Fibroblast of pulmonary artery (primary cell): ENCODE measurements at regions not wholly inside any gene's neighbourhood (a gene's known extent, or its start where the extent isn't known, plus 50 kb on each side); places are given as distances from the start of the nearest gene placed in this dataset.

Experiments used
- DNase-seq: peaks from one replicate; pipeline ENCODE4 v3.0.0-alpha.2; 2010; ENCODE audit warnings: low read depth
- H3K4me3 ChIP-seq: replicated peaks from 2 replicates; pipeline ENCODE4 v1.5.1; 2011; ENCODE audit warnings: low read depth, mild to moderate bottlenecking, control low read depth, low read length, moderate library complexity
- TF ChIP-seq, protein P1 (sequence below): IDR thresholded peaks from 2 replicates; pipeline ENCODE4 v1.5.1; 2011; ENCODE audit warnings: mild to moderate bottlenecking, control low read depth, low read length, inconsistent platforms; ENCODE audit errors: missing control alignments

DNA sequence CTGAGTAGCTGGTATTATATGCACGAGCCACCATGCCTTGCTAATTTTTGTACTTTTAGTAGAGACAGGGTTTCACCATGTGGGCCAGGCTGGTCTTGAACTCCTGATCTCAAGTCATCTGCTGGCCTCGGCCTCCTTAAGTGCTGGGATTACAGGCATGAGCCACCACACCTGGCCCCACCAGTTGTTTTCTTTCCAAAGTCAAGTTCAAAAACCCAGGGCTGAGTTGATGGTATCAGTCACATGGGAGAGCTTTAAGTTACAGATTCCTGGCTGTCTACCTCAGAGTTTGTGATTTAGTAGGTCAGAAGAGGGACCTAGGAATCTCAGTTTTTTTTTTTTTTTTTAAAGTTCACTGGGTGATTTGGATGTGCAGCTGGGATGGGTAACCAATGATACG lies 107.7 kb downstream of the SCP2D1 start:
- no peak for DNase-seq
- H3K4me3 ChIP-seq: no peak overlapping the region
- TF ChIP-seq, protein P1, sequence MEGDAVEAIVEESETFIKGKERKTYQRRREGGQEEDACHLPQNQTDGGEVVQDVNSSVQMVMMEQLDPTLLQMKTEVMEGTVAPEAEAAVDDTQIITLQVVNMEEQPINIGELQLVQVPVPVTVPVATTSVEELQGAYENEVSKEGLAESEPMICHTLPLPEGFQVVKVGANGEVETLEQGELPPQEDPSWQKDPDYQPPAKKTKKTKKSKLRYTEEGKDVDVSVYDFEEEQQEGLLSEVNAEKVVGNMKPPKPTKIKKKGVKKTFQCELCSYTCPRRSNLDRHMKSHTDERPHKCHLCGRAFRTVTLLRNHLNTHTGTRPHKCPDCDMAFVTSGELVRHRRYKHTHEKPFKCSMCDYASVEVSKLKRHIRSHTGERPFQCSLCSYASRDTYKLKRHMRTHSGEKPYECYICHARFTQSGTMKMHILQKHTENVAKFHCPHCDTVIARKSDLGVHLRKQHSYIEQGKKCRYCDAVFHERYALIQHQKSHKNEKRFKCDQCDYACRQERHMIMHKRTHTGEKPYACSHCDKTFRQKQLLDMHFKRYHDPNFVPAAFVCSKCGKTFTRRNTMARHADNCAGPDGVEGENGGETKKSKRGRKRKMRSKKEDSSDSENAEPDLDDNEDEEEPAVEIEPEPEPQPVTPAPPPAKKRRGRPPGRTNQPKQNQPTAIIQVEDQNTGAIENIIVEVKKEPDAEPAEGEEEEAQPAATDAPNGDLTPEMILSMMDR: no peak

DNA sequence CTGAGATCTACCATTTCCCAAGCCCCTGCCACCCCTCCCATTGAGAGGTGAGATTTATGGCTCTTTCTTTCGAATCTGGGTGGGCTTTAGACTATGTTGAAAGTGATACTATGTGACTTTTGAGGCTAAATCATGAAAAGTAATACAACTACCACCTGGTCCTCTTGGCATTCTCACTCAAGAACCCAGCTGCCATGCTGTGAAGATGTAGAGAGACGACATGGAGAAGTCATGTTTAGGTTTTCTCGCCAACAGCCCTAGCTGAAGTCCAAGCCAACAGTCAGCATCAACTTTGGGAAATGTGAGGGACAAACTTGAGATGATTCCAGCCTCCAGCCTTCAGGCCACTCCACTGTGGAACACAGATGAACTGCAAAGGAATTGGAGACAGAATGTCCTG lies 108.7 kb downstream of the SCP2D1 start:
- no peak overlapping the region for H3K4me3 ChIP-seq
- TF ChIP-seq, protein P1: no peak
- DNase-seq: no peak

DNA sequence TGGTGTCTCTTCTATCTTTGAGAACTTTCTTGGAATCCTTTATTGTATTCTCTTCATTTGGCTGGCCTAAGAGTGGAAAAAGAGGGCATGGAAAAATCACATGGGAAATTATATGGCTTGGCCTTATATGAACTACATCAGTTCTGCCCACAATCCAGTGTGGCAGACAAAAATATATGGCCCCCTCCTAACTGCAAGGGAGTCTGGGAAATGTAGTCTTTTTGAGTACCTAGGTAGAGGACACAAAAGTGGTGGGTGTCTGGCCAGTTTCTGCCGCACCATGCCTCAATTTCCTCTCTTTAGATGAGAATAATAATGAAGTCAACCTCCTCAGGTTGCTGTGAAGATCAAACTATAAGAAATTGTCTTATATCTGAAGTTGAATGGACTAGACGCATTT lies 109.3 kb downstream of the SCP2D1 start:
- TF ChIP-seq, protein P1: no peak
- H3K4me3 ChIP-seq: no peak overlapping the region
- DNase-seq: no peak

DNA sequence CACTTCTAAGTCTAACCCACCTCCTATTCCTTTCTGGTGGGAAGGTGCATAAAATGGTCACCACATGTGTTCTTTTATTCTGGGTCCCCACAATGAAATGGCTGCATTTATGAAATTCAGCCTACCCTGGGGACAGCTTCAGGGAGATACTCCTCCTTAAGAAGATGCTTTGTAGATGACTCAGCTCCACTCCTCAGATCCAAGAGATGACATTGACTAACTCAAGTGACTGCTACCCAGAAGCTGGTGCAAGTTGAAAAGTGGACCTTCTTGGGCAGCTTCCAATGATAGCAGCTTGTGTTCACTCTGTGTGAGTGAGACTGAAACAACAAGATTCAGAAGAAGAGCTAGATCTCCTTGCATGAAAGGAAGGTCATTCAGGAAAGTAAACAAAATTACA lies 113.4 kb downstream of the SCP2D1 start:
- H3K4me3 ChIP-seq: no peak overlapping the region
- DNase-seq: no peak
- TF ChIP-seq, protein P1: no peak

DNA sequence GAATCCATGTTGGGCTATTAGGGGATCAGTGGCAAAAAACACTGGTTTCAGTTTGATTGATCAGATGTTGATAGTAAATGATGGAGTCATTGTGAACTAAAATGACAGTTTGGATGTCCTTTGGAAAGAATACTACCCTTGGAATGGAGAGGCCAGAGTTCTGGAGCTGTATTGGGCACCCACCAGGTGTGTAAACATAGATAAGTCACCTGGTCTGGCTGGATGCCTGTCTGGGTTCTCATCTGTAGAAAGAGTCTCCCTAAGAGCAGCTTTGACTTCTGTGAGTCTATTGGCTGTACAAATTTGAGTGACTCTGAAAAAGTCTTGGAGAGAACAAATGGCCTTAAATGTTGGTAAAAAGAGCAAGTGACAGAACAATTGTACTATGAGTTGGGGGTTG lies 115.0 kb downstream of the SCP2D1 start:
- TF ChIP-seq, protein P1: no peak
- DNase-seq: no peak
- H3K4me3 ChIP-seq: no peak overlapping the region

DNA sequence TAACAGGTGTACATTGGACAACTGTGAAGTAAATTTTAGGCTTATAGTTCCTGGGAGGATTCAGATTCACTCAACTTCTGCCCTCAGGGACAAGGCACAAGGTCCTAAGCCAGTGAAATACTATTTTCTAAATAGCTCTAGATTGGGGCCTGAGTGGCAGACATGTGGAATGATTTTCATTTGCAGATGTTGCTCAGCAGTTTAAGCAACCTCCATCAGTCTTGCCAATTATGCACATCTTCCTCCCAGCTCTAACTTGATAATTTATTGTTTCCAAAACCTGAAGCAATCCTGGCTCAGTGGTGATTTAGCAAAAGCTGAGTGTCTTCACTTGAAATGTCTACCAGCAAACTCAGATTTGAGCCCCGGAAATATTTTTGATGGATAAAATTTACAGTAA lies 116.2 kb downstream of the SCP2D1 start:
- DNase-seq: no peak
- TF ChIP-seq, protein P1: no peak
- no peak overlapping the region for H3K4me3 ChIP-seq

DNA sequence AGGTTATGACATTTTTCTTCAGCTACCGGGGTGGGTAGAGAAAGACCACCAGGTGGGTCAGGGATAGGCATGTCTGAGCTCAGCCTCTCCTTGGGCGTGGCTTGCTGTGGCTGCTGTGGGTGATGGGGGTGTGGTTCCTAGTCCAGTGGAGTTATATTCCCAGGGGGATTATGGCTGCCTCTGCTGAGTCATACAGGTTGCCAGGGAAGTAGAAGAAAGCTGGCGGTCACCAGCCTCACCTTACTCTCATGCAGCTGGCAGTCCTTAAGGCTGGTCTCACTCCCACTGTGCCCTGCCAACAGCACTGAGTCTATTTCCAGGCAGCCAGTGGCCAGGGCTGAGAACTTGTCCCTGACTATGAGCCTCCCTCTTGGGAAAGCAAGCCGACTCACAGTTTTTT lies 130.0 kb downstream of the SCP2D1 start:
- TF ChIP-seq, protein P1: no peak
- DNase-seq: no peak
- H3K4me3 ChIP-seq: no peak overlapping the region
